ENCODE measurements at regions not wholly inside any gene's neighbourhood (a gene's known extent, or its start where the extent isn't known, plus 50 kb on each side); places are given as distances from the start of the nearest gene placed in this dataset.
"Not testable (repeated sequence)": the region's sequence is repeated elsewhere in the genome, so short reads cannot be mapped to it uniquely, and the experiment has no call there.

DNA sequence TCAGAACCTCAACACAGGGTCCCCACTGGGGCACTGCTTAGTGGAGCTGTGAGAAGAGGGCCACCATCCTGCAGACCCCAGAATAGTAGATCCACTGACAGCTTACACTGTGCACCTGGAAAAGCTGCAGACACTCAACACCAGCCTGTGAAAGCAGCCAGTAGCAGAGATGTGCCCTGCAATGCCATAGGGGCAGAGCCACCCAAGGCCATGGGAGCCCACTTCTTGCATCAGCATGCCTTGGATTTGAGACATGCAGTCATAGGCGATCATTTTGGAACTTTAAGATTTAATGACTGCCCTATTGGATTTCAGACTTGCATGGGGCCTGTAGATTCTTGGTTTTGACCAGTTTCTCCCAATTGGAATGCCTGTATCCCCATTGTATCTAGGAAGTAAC, 1962.1 kb upstream of the PRR20A start:
- H2BK5ac ChIP-seq (ENCODE audit: low read depth, low read length); H2AK5ac ChIP-seq (ENCODE audit: low read depth, low read length); H3K27me3 ChIP-seq (replicated peaks in 1 of 4; ENCODE audit: control insufficient read depth in 3 of 4, extremely low read depth in 1 of 4, insufficient read depth in 3 of 4, low read length in 3 of 4); FAIRE-seq; H3K4me2 ChIP-seq (ENCODE audit: insufficient read depth in 1 of 2, low read depth in 2 of 2, low read length in 2 of 2); H3K4me3 ChIP-seq (ENCODE audit: extremely low read depth in 1 of 4, insufficient read depth in 2 of 4, low read depth in 3 of 4, low read length in 4 of 4); H3K56ac ChIP-seq (replicated peaks; ENCODE audit: insufficient read length, low read depth, low read length); H3K18ac ChIP-seq (ENCODE audit: extremely low read depth, low read length); H3K14ac ChIP-seq (ENCODE audit: insufficient read length); H3K79me2 ChIP-seq (ENCODE audit: control insufficient read depth in 1 of 2, insufficient read depth in 2 of 2, low read length in 2 of 2); H4K8ac ChIP-seq (ENCODE audit: extremely low read depth, insufficient read depth, low read length); POLR2A ChIA-PET (ENCODE audit: partially characterized antibody); DNase-seq (ENCODE audit: low read depth in 1 of 2, low spot score in 2 of 2); H2AFZ ChIP-seq (ENCODE audit: low read length); H3K79me1 ChIP-seq (ENCODE audit: low read depth, low read length); H3K23me2 ChIP-seq (ENCODE audit: low read depth, low read length); H4K20me1 ChIP-seq (replicated peaks in 1 of 2; ENCODE audit: control insufficient read depth in 1 of 2, insufficient read depth in 2 of 2, low read length in 2 of 2); H2BK15ac ChIP-seq (ENCODE audit: low read length); H4K91ac ChIP-seq (replicated peaks; ENCODE audit: insufficient read length, low read length); CTCF ChIA-PET (ENCODE audit: partially characterized antibody); H3K9ac ChIP-seq (replicated peaks in 1 of 4; ENCODE audit: extremely low read depth in 1 of 4, low read depth in 3 of 4, low read length in 3 of 4); H3K23ac ChIP-seq (ENCODE audit: insufficient read length); H2BK12ac ChIP-seq (ENCODE audit: low read depth, low read length); H3K27ac ChIP-seq (ENCODE audit: low read depth, low read length); H3K4ac ChIP-seq (replicated peaks; ENCODE audit: insufficient read length, low read depth, low read length); H3K4me1 ChIP-seq (replicated peaks in 1 of 4; ENCODE audit: control insufficient read depth in 3 of 4, insufficient read depth in 4 of 4, low read length in 3 of 4); H4K5ac ChIP-seq (ENCODE audit: insufficient read length, low read depth, low read length); H2BK20ac ChIP-seq (ENCODE audit: low read length); H2BK120ac ChIP-seq (replicated peaks; ENCODE audit: low read depth, low read length): not testable (repeated sequence)
- H3K9me3 ChIP-seq (ENCODE audit: insufficient read depth in 2 of 2, low read depth in 1 of 2, low read length in 1 of 2), result peaks cover 12 to 20% of the 10 kb centered on the region in 2 experiments
- 71% methylated on average over 1 of the region's 1 CpG; no CpG with 5 or more reads in 1 of the 2 experiments for WGBS, 2 experiments (ENCODE audit: extremely low coverage in 1 of 2, insufficient coverage in 1 of 2, insufficient read length in 1 of 2, insufficient replicate concordance in 2 of 2, low coverage in 1 of 2, low lambda C conversion rate in 2 of 2, missing lambda C conversion rate in 1 of 2)
- peaks cover 0 to 20% (median 0%) of the 10 kb centered on the region in 4 experiments; a peak in 3 of 8 replicates for H3K36me3 ChIP-seq (ENCODE audit: control insufficient read depth in 2 of 4, insufficient read depth in 4 of 4, low read length in 3 of 4)

Measured in H1 (cell line).